Thyroid gland (tissue), 4 donors: ENCODE measurements at regions not wholly inside any gene's neighbourhood (a gene's known extent, or its start where the extent isn't known, plus 50 kb on each side); places are given as distances from the start of the nearest gene placed in this dataset.

Source experiments
- DNase-seq, 2 donors: peaks; one replicate each; pipeline ENCODE4 v3.0.0-alpha.2; 2019
- H3K27ac ChIP-seq, 3 donors: fragments of 200-600 bp; sonication (generic); 1 replicate in 2 of 3; 2 replicates in 1 of 3; pipeline ENCODE4 v1.5.1; 2016 to 2019; ENCODE audit warnings: mild to moderate bottlenecking in 1 of 3, moderate library complexity in 1 of 3
- H3K27me3 ChIP-seq: fragments of 200-600 bp; sonication (generic); one replicate; pipeline ENCODE4 v1.5.1; 2019
- H3K36me3 ChIP-seq, 2 donors: fragments of 200-600 bp; sonication (generic); one replicate each; pipeline ENCODE4 v1.5.1; 2016 to 2019
- H3K4me1 ChIP-seq, 2 donors: fragments of 200-600 bp; sonication (generic); one replicate each; pipeline ENCODE4 v1.5.1; 2017 to 2019
- H3K4me3 ChIP-seq, 3 donors: fragments of 200-600 bp; sonication (generic); replicated peaks in 1 of 3; 1 replicate in 2 of 3; 2 replicates in 1 of 3; pipeline ENCODE4 v1.5.1; 2016; ENCODE audit warnings: mild to moderate bottlenecking in 1 of 3
- H3K9me3 ChIP-seq: fragments of 200-600 bp; sonication (generic); one replicate; pipeline ENCODE4 v1.5.1; 2017
- POLR2A ChIP-seq, 2 donors: fragments of 450-650 bp; IDR thresholded peaks; one replicate each; pipeline ENCODE4 v1.6.1; 2017; ENCODE audit warnings: antibody characterized with exemption in 2 of 2, mild to moderate bottlenecking in 2 of 2, moderate library complexity in 1 of 2
- WGBS, 2 donors: methylation state at CpG; one replicate each; pipeline ENCODE4 v1.1.5; 2017; 5-methylcytosine and 5-hydroxymethylcytosine counted together
- intact Hi-C: fragments of 100-400 bp; cut with DNase I; formaldehyde crosslinking; loops from one replicate; pipeline ENCODE4 v1.15.1; 2023
- TF ChIP-seq, protein P1 (sequence below), 6 experiments: fragments of 200-600 bp in 3 of 6; fragments of 450-650 bp in 3 of 6; sonication (generic) in 3 of 6; IDR thresholded peaks; one replicate each; pipeline ENCODE4 v1.5.1; 2016 to 2019; ENCODE audit warnings: antibody characterized with exemption in 6 of 6, mild to moderate bottlenecking in 2 of 6, inconsistent platforms in 1 of 6, moderate library complexity in 1 of 6

DNA sequence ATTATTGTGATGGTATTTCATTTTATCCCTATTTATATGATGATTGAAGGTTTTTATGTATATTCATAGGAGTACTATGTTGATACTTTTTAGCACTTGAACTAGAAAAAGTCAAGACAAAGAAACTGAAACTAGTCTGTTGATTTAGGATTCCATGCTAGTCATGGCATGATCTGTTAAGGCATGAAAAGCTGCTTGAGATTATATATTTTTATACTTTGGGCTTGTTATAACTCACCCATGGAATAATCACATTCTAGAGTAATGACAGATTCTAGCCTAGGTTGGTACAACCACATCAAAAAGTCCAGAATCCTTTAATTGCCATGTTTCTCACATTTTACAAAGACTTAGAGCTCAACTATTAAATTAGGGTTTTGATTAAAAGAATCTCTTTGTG is 472.6 kb upstream of the CELF4 start:
- Histone ChIP-seq H3K27me3 (no peaks in the 10 kb centered on the region), H3K36me3 (no peaks in the 10 kb centered on the region), H3K4me1 (no peaks in the 10 kb centered on the region), H3K27ac (no peak overlapping the region), H3K4me3 (no peak overlapping the region), H3K9me3 (no peaks in the 10 kb centered on the region)
- DNase-seq = no peak
- intact Hi-C loops = no loop called here
- TF ChIP-seq POLR2A (IDR thresholded peaks at IDR 0.05) = no peak
- TF ChIP-seq, protein P1, sequence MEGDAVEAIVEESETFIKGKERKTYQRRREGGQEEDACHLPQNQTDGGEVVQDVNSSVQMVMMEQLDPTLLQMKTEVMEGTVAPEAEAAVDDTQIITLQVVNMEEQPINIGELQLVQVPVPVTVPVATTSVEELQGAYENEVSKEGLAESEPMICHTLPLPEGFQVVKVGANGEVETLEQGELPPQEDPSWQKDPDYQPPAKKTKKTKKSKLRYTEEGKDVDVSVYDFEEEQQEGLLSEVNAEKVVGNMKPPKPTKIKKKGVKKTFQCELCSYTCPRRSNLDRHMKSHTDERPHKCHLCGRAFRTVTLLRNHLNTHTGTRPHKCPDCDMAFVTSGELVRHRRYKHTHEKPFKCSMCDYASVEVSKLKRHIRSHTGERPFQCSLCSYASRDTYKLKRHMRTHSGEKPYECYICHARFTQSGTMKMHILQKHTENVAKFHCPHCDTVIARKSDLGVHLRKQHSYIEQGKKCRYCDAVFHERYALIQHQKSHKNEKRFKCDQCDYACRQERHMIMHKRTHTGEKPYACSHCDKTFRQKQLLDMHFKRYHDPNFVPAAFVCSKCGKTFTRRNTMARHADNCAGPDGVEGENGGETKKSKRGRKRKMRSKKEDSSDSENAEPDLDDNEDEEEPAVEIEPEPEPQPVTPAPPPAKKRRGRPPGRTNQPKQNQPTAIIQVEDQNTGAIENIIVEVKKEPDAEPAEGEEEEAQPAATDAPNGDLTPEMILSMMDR (IDR thresholded peaks at IDR 0.05) = no peak

- intact Hi-C loops = no loop called here
- Histone ChIP-seq H3K27me3 (no peaks in the 10 kb centered on the region), H3K27ac (no peak overlapping the region), H3K9me3 (no peaks in the 10 kb centered on the region), H3K4me1 (no peaks in the 10 kb centered on the region), H3K36me3 (no peaks in the 10 kb centered on the region), H3K4me3 (no peak overlapping the region)
- WGBS, 2 donors = 28 to 33% methylated on average over 3 of the region's 3 CpGs
- DNase-seq = no peak
- no peak for TF ChIP-seq POLR2A (IDR thresholded peaks at IDR 0.05)
These were observed 469.6 kb upstream of the CELF4 start for GRCh38 chr18:38035193-38035592.

GRCh38 chr18:38033282-38033681 is 467.7 kb upstream of the CELF4 start:
- DNase-seq = no peak
- Histone ChIP-seq H3K4me1 (no peaks in the 10 kb centered on the region), H3K4me3 (no peak overlapping the region), H3K27me3 (no peaks in the 10 kb centered on the region), H3K9me3 (no peaks in the 10 kb centered on the region), H3K36me3 (no peaks in the 10 kb centered on the region), H3K27ac (no peak overlapping the region)
- intact Hi-C loops = no loop called here
- WGBS, 2 donors = 91 to 93% methylated on average over 3 of the region's 3 CpGs
- TF ChIP-seq, protein P1 (IDR thresholded peaks at IDR 0.05) = no peak
- TF ChIP-seq POLR2A (IDR thresholded peaks at IDR 0.05) = no peak

DNA sequence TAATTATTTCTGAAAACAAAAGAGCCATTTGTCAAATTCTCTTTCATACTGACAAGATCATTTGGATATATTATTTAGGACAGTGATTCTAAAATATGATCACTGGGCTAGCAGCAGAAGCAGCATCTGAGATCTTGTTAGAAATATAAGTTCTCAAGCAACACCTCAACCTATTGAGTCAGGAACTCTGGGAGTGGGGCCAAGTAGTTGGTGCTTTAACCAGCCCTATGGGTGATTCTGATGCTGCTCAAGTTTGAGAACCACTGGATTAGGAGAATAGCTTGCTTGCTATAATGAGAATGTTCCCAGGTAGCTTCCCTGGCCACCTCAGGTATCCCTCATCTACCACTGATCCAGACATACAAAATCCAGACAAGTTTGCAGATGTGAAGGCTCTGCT is 466.9 kb upstream of the CELF4 start:
- Histone ChIP-seq H3K27me3 (no peaks in the 10 kb centered on the region), H3K36me3 (no peaks in the 10 kb centered on the region), H3K4me3 (no peak overlapping the region), H3K9me3 (no peaks in the 10 kb centered on the region), H3K27ac (no peak overlapping the region), H3K4me1 (no peaks in the 10 kb centered on the region)
- TF ChIP-seq, protein P1 (IDR thresholded peaks at IDR 0.05) = no peak
- no peak for TF ChIP-seq POLR2A (IDR thresholded peaks at IDR 0.05)
- intact Hi-C loops = no loop called here
- no peak for DNase-seq

DNA sequence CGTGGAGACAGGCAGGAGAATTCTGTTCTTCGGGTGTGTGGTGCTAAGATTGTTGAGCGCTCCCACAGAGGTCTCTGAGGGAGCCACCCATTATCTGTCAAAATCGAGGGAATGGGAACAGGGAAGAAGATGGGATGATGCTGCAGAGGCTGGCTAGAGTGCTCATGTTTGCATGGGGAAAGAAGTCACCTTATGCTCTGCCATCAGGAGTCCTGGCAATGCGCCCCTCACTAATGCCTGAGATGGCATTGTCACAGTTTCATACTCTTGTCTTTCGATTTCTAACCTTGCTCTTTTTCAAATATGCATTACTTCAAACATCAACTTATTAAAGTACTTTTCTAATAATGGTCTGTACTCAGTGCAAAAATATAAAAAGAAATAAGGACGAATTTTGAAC is 463.3 kb upstream of the CELF4 start:
- H3K4me3 ChIP-seq = no peak overlapping the region
- WGBS, 2 donors = 74 to 84% methylated on average over 7 of the region's 7 CpGs
- TF ChIP-seq, protein P1 (IDR thresholded peaks at IDR 0.05) = no peak
- TF ChIP-seq POLR2A (IDR thresholded peaks at IDR 0.05) = no peak
- no peaks in the 10 kb centered on the region for H3K27me3 ChIP-seq
- intact Hi-C loops = no loop called here
- no peaks in the 10 kb centered on the region for H3K36me3 ChIP-seq
- H3K9me3 ChIP-seq = no peaks in the 10 kb centered on the region
- no peaks in the 10 kb centered on the region for H3K4me1 ChIP-seq
- H3K27ac ChIP-seq = no peak overlapping the region
- no peak for DNase-seq

DNA sequence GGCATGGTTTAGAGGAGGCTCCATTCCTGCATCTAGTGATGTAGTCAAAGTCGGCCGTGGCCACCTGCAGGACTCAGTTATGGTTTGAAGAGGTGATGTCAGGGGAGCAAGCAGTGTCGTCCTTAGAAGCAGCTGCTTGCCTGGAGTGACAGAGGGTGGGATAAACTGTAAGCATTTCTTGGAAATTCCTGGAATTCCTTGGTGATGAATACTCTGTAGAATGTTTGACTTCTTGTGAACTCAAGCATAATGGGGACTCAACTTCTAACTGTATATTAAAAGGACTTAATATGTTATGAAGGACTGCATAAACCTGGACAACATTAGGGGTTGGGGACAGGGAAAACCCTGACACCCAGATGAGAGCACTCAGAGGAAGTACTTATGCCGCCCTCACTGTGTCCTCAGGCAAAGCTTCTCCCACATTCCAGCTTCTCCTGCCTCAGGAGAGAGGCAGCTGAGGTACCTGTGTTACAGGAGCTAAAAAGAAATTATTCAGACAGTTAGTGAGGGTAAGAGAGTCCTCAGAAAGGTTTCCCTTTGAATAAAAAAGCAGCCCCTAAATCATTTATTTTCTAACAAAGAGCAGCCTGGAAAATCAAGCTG is 459.9 kb upstream of the CELF4 start:
- Histone ChIP-seq H3K4me3 (no peak overlapping the region), H3K27ac (no peak overlapping the region), H3K4me1 (no peaks in the 10 kb centered on the region), H3K27me3 (no peaks in the 10 kb centered on the region), H3K9me3 (no peaks in the 10 kb centered on the region), H3K36me3 (no peaks in the 10 kb centered on the region)
- 37 to 40% methylated on average over 4 of the region's 4 CpGs for WGBS, 2 donors
- no peak for TF ChIP-seq POLR2A (IDR thresholded peaks at IDR 0.05)
- TF ChIP-seq, protein P1 (IDR thresholded peaks at IDR 0.05) = no peak
- no peak for DNase-seq
- intact Hi-C loops = no loop called here
